Stomach (tissue), 4 donors: ENCODE measurements at regions not wholly inside any gene's neighbourhood (a gene's known extent, or its start where the extent isn't known, plus 50 kb on each side); places are given as distances from the start of the nearest gene placed in this dataset.

Experiments
- POLR2AphosphoS5 ChIP-seq, 3 donors: sonication (generic); formaldehyde crosslinking; IDR thresholded peaks; one replicate each; pipeline ENCODE4 v1.6.1; 2016; ENCODE audit warnings: antibody characterized with exemption in 3 of 3
- TF ChIP-seq, protein P1 (sequence below), 7 experiments: fragments of 450-650 bp in 4 of 7; fragments of 200-600 bp in 3 of 7; sonication (generic) in 3 of 7; IDR thresholded peaks; one replicate each; pipeline ENCODE4 v1.5.1; 2016 to 2019; ENCODE audit warnings: antibody characterized with exemption in 7 of 7, control low read depth in 2 of 7, mild to moderate bottlenecking in 1 of 7

DNA sequence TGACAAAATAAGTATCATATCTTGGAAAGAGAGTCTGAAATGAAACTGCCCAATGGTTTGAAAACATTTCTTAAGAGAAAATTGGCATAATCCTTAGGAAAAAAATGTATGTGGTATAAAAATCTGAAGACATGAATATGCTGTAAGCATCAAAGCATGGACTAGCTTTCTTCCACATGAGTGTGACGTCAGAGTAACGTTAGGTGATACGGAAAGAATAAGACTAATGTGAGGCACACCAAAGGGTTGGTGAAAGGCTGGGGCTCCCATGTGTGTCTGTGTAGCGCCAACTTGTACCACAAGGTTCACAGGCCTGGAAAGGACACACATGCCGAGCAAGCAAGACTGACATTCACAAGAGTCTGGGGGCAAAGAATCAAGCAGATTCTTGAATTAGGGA is 238.1 kb upstream of the GLI3 start:
- no peak for TF ChIP-seq POLR2AphosphoS5 (IDR thresholded peaks at IDR 0.05)
- TF ChIP-seq, protein P1, sequence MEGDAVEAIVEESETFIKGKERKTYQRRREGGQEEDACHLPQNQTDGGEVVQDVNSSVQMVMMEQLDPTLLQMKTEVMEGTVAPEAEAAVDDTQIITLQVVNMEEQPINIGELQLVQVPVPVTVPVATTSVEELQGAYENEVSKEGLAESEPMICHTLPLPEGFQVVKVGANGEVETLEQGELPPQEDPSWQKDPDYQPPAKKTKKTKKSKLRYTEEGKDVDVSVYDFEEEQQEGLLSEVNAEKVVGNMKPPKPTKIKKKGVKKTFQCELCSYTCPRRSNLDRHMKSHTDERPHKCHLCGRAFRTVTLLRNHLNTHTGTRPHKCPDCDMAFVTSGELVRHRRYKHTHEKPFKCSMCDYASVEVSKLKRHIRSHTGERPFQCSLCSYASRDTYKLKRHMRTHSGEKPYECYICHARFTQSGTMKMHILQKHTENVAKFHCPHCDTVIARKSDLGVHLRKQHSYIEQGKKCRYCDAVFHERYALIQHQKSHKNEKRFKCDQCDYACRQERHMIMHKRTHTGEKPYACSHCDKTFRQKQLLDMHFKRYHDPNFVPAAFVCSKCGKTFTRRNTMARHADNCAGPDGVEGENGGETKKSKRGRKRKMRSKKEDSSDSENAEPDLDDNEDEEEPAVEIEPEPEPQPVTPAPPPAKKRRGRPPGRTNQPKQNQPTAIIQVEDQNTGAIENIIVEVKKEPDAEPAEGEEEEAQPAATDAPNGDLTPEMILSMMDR (IDR thresholded peaks at IDR 0.05): no peak
